IMR-90 (cell line): ENCODE measurements at regions not wholly inside any gene's neighbourhood (a gene's known extent, or its start where the extent isn't known, plus 50 kb on each side); places are given as distances from the start of the nearest gene placed in this dataset.

Experiments
- ATAC-seq: fragments of 200-7000 bp; cut with Tn5 transposase; 2 replicates; pipeline ENCODE4 v1.9.1; 2020; ENCODE audit warnings: low read depth, mild to moderate bottlenecking, moderate library complexity
- BruUV-seq: library from RNA; stranded (reverse); fragments of 400-500 nt; replicated peaks from 2 replicates; lab custom pipeline; 2021; lab: Mats Ljungman, UMichigan
- CTCF ChIA-PET: fragments of 300-600 bp; formaldehyde crosslinking; extraction: SDS; loops from one replicate; lab custom pipeline; 2021; ENCODE audit warnings: antibody characterized with exemption; lab: Yijun Ruan, JAX
- POLR2A ChIA-PET: fragments of 300-600 bp; sonication (Branson Sonifier 250); formaldehyde crosslinking; loops from one replicate; lab custom pipeline; 2022; ENCODE audit warnings: antibody characterized with exemption; ENCODE audit not compliant: unreplicated experiment; lab: Charles Lee
- DNase-seq: peaks from one replicate; pipeline ENCODE4 v3.0.0; 2013
- H2AFZ ChIP-seq: replicated peaks from 2 replicates; pipeline ENCODE3; 2013; ENCODE audit warnings: low read length, mild to moderate bottlenecking; ENCODE audit not compliant: poor library complexity
- H2AK5ac ChIP-seq: 2 replicates; pipeline ENCODE4 v1.6.1; 2013; ENCODE audit warnings: low read depth, low read length, inconsistent platforms
- H2AK9ac ChIP-seq: replicated peaks from 2 replicates; pipeline ENCODE3; 2013; ENCODE audit warnings: mild to moderate bottlenecking, low read depth, low read length, moderate library complexity; ENCODE audit not compliant: poor library complexity
- H2BK120ac ChIP-seq: 2 replicates; pipeline ENCODE4 v1.6.1; 2013; ENCODE audit warnings: low read depth, low read length, inconsistent platforms
- H2BK15ac ChIP-seq: 3 replicates; pipeline ENCODE4 v1.6.1; 2013; ENCODE audit warnings: low read depth, low read length, inconsistent platforms
- H2BK20ac ChIP-seq: 2 replicates; pipeline ENCODE4 v1.6.1; 2013; ENCODE audit warnings: low read depth, mild to moderate bottlenecking, inconsistent platforms, low read length, moderate library complexity
- H2BK5ac ChIP-seq: 2 replicates; pipeline ENCODE4 v1.6.1; 2013; ENCODE audit warnings: mild to moderate bottlenecking, low read depth, low read length, inconsistent platforms; ENCODE audit not compliant: poor library complexity, severe bottlenecking
- H3K14ac ChIP-seq: replicated peaks from 2 replicates; pipeline ENCODE4 v1.6.1; 2013; ENCODE audit warnings: low read depth, low read length, inconsistent platforms
- H3K18ac ChIP-seq: 2 replicates; pipeline ENCODE4 v1.6.1; 2013; ENCODE audit warnings: low read depth, low read length, control low read depth
- H3K23ac ChIP-seq: 2 replicates; pipeline ENCODE4 v1.6.1; 2013; ENCODE audit warnings: low read depth, low read length, inconsistent platforms
- H3K27ac ChIP-seq: 2 replicates; pipeline ENCODE4 v1.5.1; 2013; ENCODE audit warnings: mild to moderate bottlenecking, control low read depth, low read length; ENCODE audit not compliant: insufficient read depth
- H3K27me3 ChIP-seq: 2 replicates; pipeline ENCODE4 v1.6.1; 2013; ENCODE audit warnings: low read length; ENCODE audit not compliant: control insufficient read depth, insufficient read depth
- H3K36me3 ChIP-seq: 2 replicates; pipeline ENCODE4 v1.6.1; 2013; ENCODE audit warnings: low read length, mixed read lengths; ENCODE audit not compliant: control insufficient read depth, insufficient read depth
- H3K4ac ChIP-seq: 2 replicates; pipeline ENCODE4 v1.6.1; 2013; ENCODE audit warnings: low read depth, low read length, inconsistent platforms
- H3K4me1 ChIP-seq: 2 replicates; pipeline ENCODE4 v1.6.1; 2013; ENCODE audit warnings: low read length, mixed read lengths; ENCODE audit not compliant: control insufficient read depth, insufficient read depth
- H3K4me2 ChIP-seq: 2 replicates; pipeline ENCODE4 v1.6.1; 2013; ENCODE audit warnings: low read depth, mild to moderate bottlenecking, control low read depth, low read length, moderate library complexity
- H3K4me3 ChIP-seq: 2 replicates; pipeline ENCODE4 v1.5.1; 2013; ENCODE audit warnings: low read depth, mild to moderate bottlenecking, control low read depth, low read length, moderate library complexity; ENCODE audit not compliant: insufficient read depth
- H3K56ac ChIP-seq: 2 replicates; pipeline ENCODE4 v1.6.1; 2013; ENCODE audit warnings: low read length, inconsistent platforms; ENCODE audit not compliant: insufficient read depth; ENCODE audit errors: extremely low read depth
- H3K79me1 ChIP-seq, 2 experiments: 2 replicates each; pipeline ENCODE4 v1.6.1; 2013; ENCODE audit warnings: low read length in 2 of 2, inconsistent platforms in 1 of 2, low read depth in 1 of 2
- H3K9ac ChIP-seq: 2 replicates; pipeline ENCODE4 v1.6.1; 2013; ENCODE audit warnings: low read depth, low read length, control low read depth
- H3K9me1 ChIP-seq: 2 replicates; pipeline ENCODE4 v1.6.1; 2013; ENCODE audit warnings: low read length, inconsistent platforms; ENCODE audit not compliant: insufficient read depth
- H3K9me3 ChIP-seq: 2 replicates; pipeline ENCODE4 v1.6.1; 2013; ENCODE audit warnings: low read length; ENCODE audit not compliant: control insufficient read depth, insufficient read depth
- H4K20me1 ChIP-seq: 2 replicates; pipeline ENCODE4 v1.6.1; 2013; ENCODE audit warnings: low read length, inconsistent platforms; ENCODE audit not compliant: insufficient read depth
- H4K5ac ChIP-seq: 2 replicates; pipeline ENCODE4 v1.6.1; 2013; ENCODE audit warnings: mild to moderate bottlenecking, low read depth, low read length, control low read depth
- H4K8ac ChIP-seq, 2 experiments: 2 replicates each; pipeline ENCODE4 v1.6.1; 2013; ENCODE audit warnings: low read depth in 2 of 2, low read length in 2 of 2, control low read depth in 1 of 2, inconsistent platforms in 1 of 2
- H4K91ac ChIP-seq: 2 replicates; pipeline ENCODE4 v1.6.1; 2013; ENCODE audit warnings: low read depth, low read length, inconsistent platforms; ENCODE audit not compliant: insufficient read depth
- BHLHE40 ChIP-seq: fragments of 150-350 bp; IDR thresholded peaks from 2 replicates; pipeline ENCODE4 v1.6.1; 2016; ENCODE audit warnings: mild to moderate bottlenecking, low read depth, low read length
- CEBPB ChIP-seq: IDR thresholded peaks from 2 replicates; pipeline ENCODE4 v1.6.1; 2012; ENCODE audit warnings: low read depth, low read length, improper control_type of control experiment
- CHD1 ChIP-seq: IDR thresholded peaks from 2 replicates; pipeline ENCODE4 v1.6.1; 2012; ENCODE audit warnings: low read depth, low read length, improper control_type of control experiment
- CTCF ChIP-seq: conservative IDR thresholded peaks from 2 replicates; pipeline ENCODE4 v1.5.1; 2012; ENCODE audit warnings: mild to moderate bottlenecking, low read depth, low read length, improper control_type of control experiment
- FOS ChIP-seq: fragments of 150-350 bp; IDR thresholded peaks from 2 replicates; pipeline ENCODE4 v1.6.1; 2016; ENCODE audit warnings: low read depth, low read length
- MAFK ChIP-seq: IDR thresholded peaks from 2 replicates; pipeline ENCODE4 v1.6.1; 2012; ENCODE audit warnings: low read depth, low read length, improper control_type of control experiment
- MAZ ChIP-seq: IDR thresholded peaks from 2 replicates; pipeline ENCODE4 v1.6.1; 2012; ENCODE audit warnings: low read depth, mild to moderate bottlenecking, low read length, improper control_type of control experiment, moderate library complexity, borderline replicate concordance
- MXI1 ChIP-seq: IDR thresholded peaks from 2 replicates; pipeline ENCODE4 v1.6.1; 2012; ENCODE audit warnings: low read depth, mild to moderate bottlenecking, low read length, moderate library complexity, borderline replicate concordance
- NFE2L2 ChIP-seq: fragments of 150-350 bp; IDR thresholded peaks from 2 replicates; pipeline ENCODE4 v1.6.1; 2016; ENCODE audit warnings: low read depth, mild to moderate bottlenecking, low read length
- POLR2A ChIP-seq: IDR thresholded peaks from 2 replicates; pipeline ENCODE4 v1.6.1; 2012; ENCODE audit warnings: mild to moderate bottlenecking, low read depth, low read length
- RAD21 ChIP-seq: IDR thresholded peaks from 2 replicates; pipeline ENCODE4 v1.6.1; 2012; ENCODE audit warnings: low read length, improper control_type of control experiment
- RCOR1 ChIP-seq: IDR thresholded peaks from 2 replicates; pipeline ENCODE4 v1.6.1; 2012; ENCODE audit warnings: mild to moderate bottlenecking, low read length, improper control_type of control experiment; ENCODE audit not compliant: insufficient replicate concordance
- RFX5 ChIP-seq: IDR thresholded peaks from 2 replicates; pipeline ENCODE4 v1.8.0; 2012; ENCODE audit warnings: low read depth, mild to moderate bottlenecking, low read length, moderate library complexity
- SMC3 ChIP-seq: fragments of 150-350 bp; IDR thresholded peaks from 2 replicates; pipeline ENCODE4 v1.6.1; 2016; ENCODE audit warnings: low read depth, mild to moderate bottlenecking, antibody characterized with exemption, low read length, moderate library complexity
- USF2 ChIP-seq: fragments of 150-350 bp; IDR thresholded peaks from 2 replicates; pipeline ENCODE4 v1.6.1; 2017; ENCODE audit warnings: mild to moderate bottlenecking, antibody characterized with exemption, low read length, low read depth
- WGBS, 2 experiments: methylation state at CpG; one replicate each; pipeline versions ENCODE4 v1.1.5 to v1.1.7; 2013; ENCODE audit warnings: missing lambda C conversion rate in 2 of 2; ENCODE audit not compliant: insufficient read length in 1 of 2; ENCODE audit errors: extremely low coverage in 2 of 2; 5-methylcytosine and 5-hydroxymethylcytosine counted together
- dilution Hi-C: fragments of 300-500 bp; cut with HindIII; formaldehyde crosslinking; loops from one replicate; pipeline ENCODE4 v1.14.3; 2018; ENCODE audit warnings: low sequenced_read_pairs; ENCODE audit not compliant: unreplicated experiment
- in situ Hi-C: fragments of 300-500 bp; cut with MboI; formaldehyde crosslinking; loops from 3 replicates; pipeline ENCODE4 v1.14.3; 2019; ENCODE audit warnings: low sequenced_read_pairs, inconsistent platforms, mixed read lengths
- intact Hi-C: fragments of 100-400 bp; cut with micrococcal nuclease; formaldehyde crosslinking; loops from 2 replicates; pipeline ENCODE4 v1.10.0; 2022

DNA sequence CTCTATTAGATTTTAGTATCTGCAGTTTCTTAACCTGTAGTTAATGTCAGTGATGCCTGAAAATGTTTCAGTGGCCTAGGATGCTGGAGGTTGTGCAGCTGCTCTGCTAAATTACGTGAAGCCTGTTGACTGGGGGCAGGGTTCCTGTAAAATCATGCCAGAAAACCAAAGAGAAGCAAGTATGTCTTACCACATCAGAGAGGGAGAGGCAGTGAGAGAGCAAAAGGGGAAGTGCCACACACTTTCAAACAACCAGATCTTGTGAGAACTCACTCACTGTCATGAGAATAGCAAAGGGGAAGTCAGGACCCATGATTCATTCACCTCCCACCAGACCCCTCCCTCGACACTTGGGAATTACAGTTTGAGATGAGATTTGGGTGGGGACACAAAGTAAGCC lies 83.9 kb upstream of the CYLC2 start:
- Histone ChIP-seq H4K91ac (no peak overlapping the region), H3K36me3 (no peaks in the 10 kb centered on the region), H2BK5ac (no peak overlapping the region), H3K56ac (no peak overlapping the region), H2AK9ac (no peak overlapping the region), H3K9me3 (peaks cover 3% of the 10 kb centered on the region), H3K79me1 (no peaks in the 10 kb centered on the region), H3K14ac (no peak overlapping the region), H3K4ac (no peak overlapping the region), H4K5ac (no peak overlapping the region), H3K27me3 (no peaks in the 10 kb centered on the region), H3K4me2 (no peak overlapping the region), H3K18ac (no peak overlapping the region), H2AFZ (no peak overlapping the region), H3K9me1 (no peaks in the 10 kb centered on the region), H4K8ac (no peak overlapping the region), H4K20me1 (no peaks in the 10 kb centered on the region), H3K4me1 (no peaks in the 10 kb centered on the region), H3K9ac (no peak overlapping the region), H2BK120ac (no peak overlapping the region), H2BK20ac (no peak overlapping the region), H3K4me3 (no peak overlapping the region), H3K23ac (no peak overlapping the region), H3K27ac (no peak overlapping the region), H2AK5ac (no peak overlapping the region), H2BK15ac (no peak overlapping the region)
- dilution Hi-C loops (no loop called here), intact Hi-C loops (no loop called here), in situ Hi-C loops (no loop called here)
- ChIA-PET CTCF (no interaction called here), POLR2A (no interaction called here)
- no peak for DNase-seq
- TF ChIP-seq CHD1 (no peak), RAD21 (no peak), MAFK (no peak), NFE2L2 (no peak), FOS (no peak), CEBPB (no peak), USF2 (no peak), RCOR1 (no peak), CTCF (no peak), RFX5 (no peak), MXI1 (no peak), BHLHE40 (no peak), MAZ (no peak), SMC3 (no peak), POLR2A (no peak)
- ATAC-seq, result no peak
- WGBS, 2 experiments, result no CpG with 5 or more reads among the region's 2 CpGs
- BruUV-seq, result no TSS peak
